Activated T-cell treated with anti-CD3 and anti-CD28 coated beads, Interleukin-2, amount 50 U/mL, for 4 hours (primary cell): ENCODE measurements at regions not wholly inside any gene's neighbourhood (a gene's known extent, or its start where the extent isn't known, plus 50 kb on each side); places are given as distances from the start of the nearest gene placed in this dataset.
"Not testable (repeated sequence)": the region's sequence is repeated elsewhere in the genome, so short reads cannot be mapped to it uniquely, and the experiment has no call there.

Experiments used
- ATAC-seq, 2 donors: fragments of 200-7000 bp; cut with Tn5 transposase; one replicate each; pipeline ENCODE4 v1.10.0; 2021
- DNase-seq: peaks from one replicate; pipeline ENCODE4 v3.0.0-alpha.2; 2020
- H3K27me3 Mint-ChIP-seq: one replicate; pipeline ENCODE4 v1.8.0; 2021; ENCODE audit warnings: low read depth, mixed read lengths
- H3K36me3 Mint-ChIP-seq: one replicate; pipeline ENCODE4 v1.8.0; 2022; ENCODE audit warnings: mixed read lengths; ENCODE audit not compliant: insufficient read depth
- H3K4me1 Mint-ChIP-seq: one replicate; pipeline ENCODE4 v1.8.0; 2021; ENCODE audit warnings: low read depth, mixed read lengths
- H3K4me3 Mint-ChIP-seq: one replicate; pipeline ENCODE4 v1.8.0; 2021; ENCODE audit warnings: mild to moderate bottlenecking, moderate library complexity, mixed read lengths
- H3K9me3 Mint-ChIP-seq: one replicate; pipeline ENCODE4 v1.8.0; 2021; ENCODE audit warnings: mixed read lengths

DNA sequence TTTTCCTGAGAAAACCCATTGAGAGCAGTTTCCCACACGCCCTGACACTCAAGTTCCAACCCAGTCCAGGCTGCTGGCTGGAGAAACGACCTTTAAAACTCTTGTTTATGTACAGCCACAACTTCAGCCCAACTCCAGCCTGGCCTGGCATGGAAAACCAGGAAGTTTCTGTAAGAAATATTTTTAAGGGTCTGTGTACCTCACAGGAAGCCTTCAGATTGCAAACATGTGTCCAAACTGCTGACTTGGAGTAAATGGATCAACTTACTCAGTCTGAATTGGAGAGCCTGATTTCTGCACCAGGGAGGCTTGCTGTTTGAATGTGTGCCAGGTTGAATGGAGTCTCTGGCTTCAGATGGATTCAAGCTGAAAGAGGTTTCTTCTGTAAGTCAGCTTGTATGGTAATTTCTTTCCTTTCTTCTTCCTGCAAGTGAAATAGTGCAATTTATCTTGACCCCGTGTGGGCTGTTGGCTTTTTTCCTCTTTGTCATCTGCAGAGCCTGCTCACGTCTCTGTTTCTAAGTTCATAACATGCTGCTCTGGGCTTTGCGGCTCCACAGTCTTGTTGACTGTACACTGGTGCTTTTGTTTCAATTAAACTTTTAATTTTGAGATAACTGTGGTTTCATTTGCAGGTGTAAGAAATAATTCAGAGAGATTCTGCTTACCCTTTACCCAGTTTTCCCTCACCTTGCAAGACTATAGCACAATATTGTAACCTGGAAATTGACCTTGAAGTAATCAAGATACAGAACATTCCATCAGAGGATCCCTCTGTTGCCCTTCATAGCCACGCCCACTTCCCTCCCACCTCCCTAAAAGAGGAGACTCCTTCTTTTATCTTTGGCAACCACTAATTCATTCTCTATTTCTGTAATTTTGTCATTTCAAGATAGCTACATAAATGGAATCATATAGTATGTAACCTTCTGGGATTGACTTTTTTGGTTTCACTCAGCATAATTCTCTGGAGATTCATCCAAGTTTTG lies 109.7 kb upstream of the PRMT8 start:
- H3K4me3 Mint-ChIP-seq = no peak overlapping the region
- ATAC-seq = no peak
- peaks cover 14% of the 10 kb centered on the region for H3K27me3 Mint-ChIP-seq
- DNase-seq = no peak
- H3K36me3 Mint-ChIP-seq = no peaks in the 10 kb centered on the region
- H3K4me1 Mint-ChIP-seq = no peaks in the 10 kb centered on the region
- no peaks in the 10 kb centered on the region for H3K9me3 Mint-ChIP-seq

DNA sequence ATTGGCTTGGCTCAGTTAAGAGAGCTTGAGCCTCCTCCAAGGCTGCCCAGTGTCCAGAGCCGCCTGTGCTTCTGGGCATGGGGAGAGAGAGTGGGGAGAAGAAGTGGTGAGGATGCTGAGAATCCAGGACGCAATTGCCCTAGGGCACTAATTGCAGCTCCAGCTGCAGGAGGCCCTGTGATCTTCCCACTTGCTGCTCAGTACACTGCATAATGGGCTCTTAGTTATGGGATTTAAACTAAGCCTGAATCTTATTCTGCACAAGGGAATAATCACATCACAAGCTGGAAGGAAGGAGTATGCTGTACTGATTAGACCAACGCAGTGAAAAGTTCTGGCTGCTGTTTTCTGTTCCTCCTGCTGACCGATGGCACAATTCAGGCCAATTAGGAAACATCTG lies 101.0 kb upstream of the PRMT8 start:
- ATAC-seq (no peak), DNase-seq (no peak)
- Mint-ChIP-seq H3K27me3 (peaks cover 5% of the 10 kb centered on the region), H3K9me3 (no peaks in the 10 kb centered on the region), H3K36me3 (no peaks in the 10 kb centered on the region), H3K4me3 (no peak overlapping the region), H3K4me1 (no peaks in the 10 kb centered on the region)

DNA sequence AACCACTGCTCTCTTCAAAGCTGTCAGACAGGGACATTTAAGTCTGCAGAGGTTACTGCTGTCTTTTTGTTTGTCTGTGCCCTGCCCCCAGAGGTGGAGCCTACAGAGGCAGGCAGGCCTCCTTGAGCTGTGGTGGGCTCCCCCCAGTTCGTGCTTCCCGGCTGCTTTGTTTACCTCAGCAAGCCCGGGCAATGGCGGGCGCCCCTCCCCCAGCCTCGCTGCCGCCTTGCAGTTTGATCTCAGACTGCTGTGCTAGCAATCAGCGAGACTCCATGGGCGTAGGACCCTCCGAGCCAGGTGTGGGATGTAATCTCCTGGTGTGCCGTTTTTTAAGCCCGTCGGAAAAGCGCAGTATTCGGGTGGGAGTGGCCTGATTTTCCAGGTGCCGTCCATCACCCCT lies 93.4 kb upstream of the PRMT8 start:
- H3K27me3 Mint-ChIP-seq = peaks cover 32% of the 10 kb centered on the region
- not testable (repeated sequence) for H3K4me1 Mint-ChIP-seq, H3K9me3 Mint-ChIP-seq, H3K4me3 Mint-ChIP-seq, H3K36me3 Mint-ChIP-seq, ATAC-seq, DNase-seq

- H3K36me3 Mint-ChIP-seq = no peaks in the 10 kb centered on the region
- peaks cover 35% of the 10 kb centered on the region for H3K27me3 Mint-ChIP-seq
- DNase-seq = no peak
- no peak overlapping the region for H3K4me3 Mint-ChIP-seq
- ATAC-seq = no peak
- no peaks in the 10 kb centered on the region for H3K4me1 Mint-ChIP-seq
- H3K9me3 Mint-ChIP-seq = no peaks in the 10 kb centered on the region
Measured at GRCh38 chr12:3398196-3398789, 92.7 kb upstream of the PRMT8 start.

- ATAC-seq (no peak), DNase-seq (no peak)
- H3K4me3 Mint-ChIP-seq = no peak overlapping the region
- peaks cover 5% of the 10 kb centered on the region for H3K27me3 Mint-ChIP-seq
- peaks cover 38% of the 10 kb centered on the region for H3K9me3 Mint-ChIP-seq
- no peaks in the 10 kb centered on the region for H3K36me3 Mint-ChIP-seq
- no peaks in the 10 kb centered on the region for H3K4me1 Mint-ChIP-seq
Measured at GRCh38 chr12:3405821-3406220, 85.2 kb upstream of the PRMT8 start.

DNA sequence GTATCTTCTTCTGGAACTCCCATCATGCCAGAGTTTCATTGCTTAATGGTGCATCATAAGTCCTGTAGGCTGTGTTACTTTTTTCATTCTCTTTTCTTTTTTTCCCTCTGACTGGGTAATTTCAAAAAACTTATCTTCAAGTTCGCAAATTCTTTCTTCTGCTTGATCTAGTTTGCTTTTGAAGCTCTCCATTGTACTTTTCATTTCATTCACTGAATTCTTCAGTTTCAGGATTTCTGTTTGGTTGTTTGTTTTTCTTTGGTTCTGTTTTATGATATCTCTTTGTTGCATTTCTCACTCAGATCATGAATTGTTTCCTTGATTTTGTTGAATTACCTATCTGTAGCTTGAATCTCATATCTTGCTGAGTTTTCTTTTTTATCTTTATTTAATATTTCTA lies 83.3 kb upstream of the PRMT8 start:
- no peaks in the 10 kb centered on the region for H3K36me3 Mint-ChIP-seq
- H3K27me3 Mint-ChIP-seq = peaks cover 3% of the 10 kb centered on the region
- peaks cover 38% of the 10 kb centered on the region for H3K9me3 Mint-ChIP-seq
- no peaks in the 10 kb centered on the region for H3K4me1 Mint-ChIP-seq
- no peak for DNase-seq
- no peak overlapping the region for H3K4me3 Mint-ChIP-seq
- ATAC-seq = no peak

DNA sequence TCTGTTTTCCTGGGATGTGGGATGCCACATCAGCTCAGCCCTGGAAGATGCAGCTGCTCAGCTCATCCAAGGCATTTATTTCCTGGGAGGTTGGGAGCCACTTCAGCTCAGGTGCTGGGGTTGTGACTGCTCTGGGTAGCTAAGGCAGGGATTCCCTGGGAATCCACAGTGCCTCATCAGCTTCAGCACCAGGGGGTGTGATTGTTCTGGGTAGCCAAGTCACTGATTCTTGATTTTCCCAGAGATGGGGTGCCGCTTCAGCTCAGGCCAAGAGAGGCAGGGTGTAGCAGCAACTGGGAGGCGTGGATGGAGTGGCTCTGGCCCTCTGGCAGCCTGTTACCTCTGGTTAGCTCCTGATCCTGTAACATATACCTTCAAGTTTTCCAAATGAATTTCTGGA lies 81.3 kb upstream of the PRMT8 start:
- H3K4me1 Mint-ChIP-seq = no peaks in the 10 kb centered on the region
- H3K9me3 Mint-ChIP-seq = peaks cover 38% of the 10 kb centered on the region
- no peaks in the 10 kb centered on the region for H3K36me3 Mint-ChIP-seq
- no peak for ATAC-seq
- no peak for DNase-seq
- no peak overlapping the region for H3K4me3 Mint-ChIP-seq
- peaks cover 7% of the 10 kb centered on the region for H3K27me3 Mint-ChIP-seq

- peaks cover 29% of the 10 kb centered on the region for H3K27me3 Mint-ChIP-seq
- H3K4me3 Mint-ChIP-seq = no peak overlapping the region
- H3K4me1 Mint-ChIP-seq = no peaks in the 10 kb centered on the region
- H3K9me3 Mint-ChIP-seq = no peaks in the 10 kb centered on the region
- DNase-seq (no peak), ATAC-seq (no peak)
- H3K36me3 Mint-ChIP-seq = no peaks in the 10 kb centered on the region
Measured at GRCh38 chr12:3416159-3416558, 74.8 kb upstream of the PRMT8 start.

GRCh38 chr12:3416670-3417069 lies 74.3 kb upstream of the PRMT8 start:
- Mint-ChIP-seq H3K27me3 (peaks cover 29% of the 10 kb centered on the region), H3K4me1 (no peaks in the 10 kb centered on the region), H3K9me3 (no peaks in the 10 kb centered on the region), H3K36me3 (no peaks in the 10 kb centered on the region), H3K4me3 (no peak overlapping the region)
- ATAC-seq (no peak), DNase-seq (no peak)

DNA sequence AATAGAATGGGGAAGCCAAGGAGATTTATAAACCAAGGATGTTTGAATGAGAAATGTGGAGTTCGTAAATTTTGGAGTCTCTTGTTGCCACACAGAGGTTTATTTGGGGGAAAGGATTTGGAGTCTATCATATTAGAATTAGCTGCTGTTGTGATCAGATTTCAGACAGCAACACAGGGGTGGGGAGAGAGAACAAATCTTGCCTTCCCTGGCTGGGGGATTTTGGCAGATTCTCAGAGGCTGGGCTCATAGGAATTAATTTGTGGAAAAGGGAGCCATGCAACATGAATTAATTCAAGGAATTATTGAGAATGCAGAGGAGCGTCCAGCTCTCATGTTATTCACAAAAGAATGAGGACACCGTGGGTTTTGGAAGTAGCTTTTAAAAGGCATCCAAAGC lies 73.9 kb upstream of the PRMT8 start:
- Mint-ChIP-seq H3K9me3 (no peaks in the 10 kb centered on the region), H3K27me3 (peaks cover 29% of the 10 kb centered on the region), H3K4me3 (no peak overlapping the region), H3K4me1 (no peaks in the 10 kb centered on the region), H3K36me3 (no peaks in the 10 kb centered on the region)
- ATAC-seq (no peak), DNase-seq (no peak)

GRCh38 chr12:3417937-3418462 lies 73.0 kb upstream of the PRMT8 start:
- DNase-seq = no peak
- Mint-ChIP-seq H3K4me3 (no peak overlapping the region), H3K27me3 (peaks cover 28% of the 10 kb centered on the region), H3K9me3 (no peaks in the 10 kb centered on the region), H3K36me3 (no peaks in the 10 kb centered on the region), H3K4me1 (no peaks in the 10 kb centered on the region)
- no peak for ATAC-seq

GRCh38 chr12:3418609-3419390 lies 72.2 kb upstream of the PRMT8 start:
- Mint-ChIP-seq H3K9me3 (no peaks in the 10 kb centered on the region), H3K4me3 (no peak overlapping the region), H3K36me3 (no peaks in the 10 kb centered on the region), H3K27me3 (peaks cover 24% of the 10 kb centered on the region), H3K4me1 (no peaks in the 10 kb centered on the region)
- ATAC-seq (no peak), DNase-seq (no peak)

DNA sequence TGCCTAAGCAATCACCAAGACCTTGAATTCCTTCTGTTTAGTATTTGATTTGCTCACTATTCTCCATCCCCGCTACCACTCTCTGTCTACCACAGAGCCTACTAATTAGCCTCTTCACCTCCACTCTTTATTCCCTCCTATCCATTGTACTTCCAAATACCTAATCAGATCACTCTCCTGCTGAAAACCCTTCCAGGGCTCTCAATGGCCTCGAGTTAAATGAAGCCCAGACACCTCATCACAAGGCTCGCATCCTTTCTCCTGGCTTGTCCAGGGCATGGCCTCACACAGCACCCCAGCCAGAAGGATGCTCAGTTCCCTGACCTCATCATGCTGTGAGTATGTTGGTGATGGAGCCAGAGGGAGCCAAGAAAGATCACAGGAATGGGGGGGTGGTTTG lies 71.4 kb upstream of the PRMT8 start:
- H3K4me1 Mint-ChIP-seq = no peaks in the 10 kb centered on the region
- DNase-seq (no peak), ATAC-seq (no peak)
- no peaks in the 10 kb centered on the region for H3K36me3 Mint-ChIP-seq
- no peak overlapping the region for H3K4me3 Mint-ChIP-seq
- H3K27me3 Mint-ChIP-seq = peaks cover 25% of the 10 kb centered on the region
- H3K9me3 Mint-ChIP-seq = no peaks in the 10 kb centered on the region

DNA sequence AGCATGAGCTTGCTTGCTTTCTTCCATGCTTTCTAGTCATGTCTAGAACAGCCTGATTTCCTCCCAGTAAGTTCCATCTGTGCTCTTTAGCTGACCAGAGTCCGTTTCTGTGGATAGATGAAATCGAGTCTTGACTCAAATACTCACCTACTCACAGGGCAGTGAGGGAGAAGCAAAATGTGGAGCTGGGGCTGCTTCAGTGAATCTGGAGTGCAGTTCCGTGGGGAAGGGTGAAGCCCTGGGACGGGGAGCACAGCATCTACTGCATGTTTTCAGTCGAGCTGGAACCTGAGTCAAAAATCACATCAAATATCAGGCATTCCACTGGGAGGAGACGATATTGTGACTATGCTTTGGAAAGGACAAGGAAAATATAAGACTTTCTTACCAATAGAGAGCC lies 70.3 kb upstream of the PRMT8 start:
- Mint-ChIP-seq H3K4me1 (no peaks in the 10 kb centered on the region), H3K36me3 (no peaks in the 10 kb centered on the region), H3K4me3 (no peak overlapping the region), H3K9me3 (no peaks in the 10 kb centered on the region), H3K27me3 (peaks cover 22% of the 10 kb centered on the region)
- DNase-seq = no peak
- no peak for ATAC-seq
